AG20443 (cell line): ENCODE measurements at regions not wholly inside any gene's neighbourhood (a gene's known extent, or its start where the extent isn't known, plus 50 kb on each side); places are given as distances from the start of the nearest gene placed in this dataset.

Source experiments
- DNase-seq: peaks from one replicate; pipeline ENCODE4 v3.0.0; 2012; ENCODE audit warnings: low spot score, mixed read lengths

GRCh38 chr6:19325335-19325789, 511.8 kb upstream of the ID4 start:
- peak; percentile 26 for DNase-seq

GRCh38 chr6:19327241-19327640, 509.9 kb upstream of the ID4 start:
- DNase-seq, result peak; percentile 20

- peak; percentile 11 for DNase-seq
Measured at GRCh38 chr6:19327661-19328060, 509.5 kb upstream of the ID4 start.

- DNase-seq, result no peak
Measured at GRCh38 chr6:19329078-19329477, 508.1 kb upstream of the ID4 start.

GRCh38 chr6:19331089-19331488, 506.1 kb upstream of the ID4 start:
- DNase-seq, result no peak

GRCh38 chr6:19332806-19333460, 504.2 kb upstream of the ID4 start:
- DNase-seq, result no peak

- DNase-seq, result no peak
Measured at GRCh38 chr6:19333936-19334335, 503.2 kb upstream of the ID4 start.

- DNase-seq, result no peak
Measured at GRCh38 chr6:19336579-19336978, 500.6 kb upstream of the ID4 start.

GRCh38 chr6:19337101-19337500, 500.1 kb upstream of the ID4 start:
- no peak for DNase-seq

- no peak for DNase-seq
Measured at GRCh38 chr6:19342616-19343015, 494.6 kb upstream of the ID4 start.

- DNase-seq, result no peak
Measured at GRCh38 chr6:19349429-19349828, 487.7 kb upstream of the ID4 start.

GRCh38 chr6:19354181-19354580, 483.0 kb upstream of the ID4 start:
- DNase-seq, result no peak

- peak; percentile 48 for DNase-seq
Measured at GRCh38 chr6:19356692-19357091, 480.5 kb upstream of the ID4 start.

- DNase-seq, result no peak
Measured at GRCh38 chr6:19362396-19362795, 474.8 kb upstream of the ID4 start.

GRCh38 chr6:19368511-19368910, 468.7 kb upstream of the ID4 start:
- peak; percentile 67 for DNase-seq

GRCh38 chr6:19369785-19370184, 467.4 kb upstream of the ID4 start:
- DNase-seq, result no peak

GRCh38 chr6:19370831-19371230, 466.3 kb upstream of the ID4 start:
- no peak for DNase-seq

- no peak for DNase-seq
Measured at GRCh38 chr6:19375613-19376012, 461.6 kb upstream of the ID4 start.

- no peak for DNase-seq
Measured at GRCh38 chr6:19377722-19378121, 459.4 kb upstream of the ID4 start.

- DNase-seq, result peak; percentile 14
Measured at GRCh38 chr6:19380293-19380692, 456.9 kb upstream of the ID4 start.

- DNase-seq, result no peak
Measured at GRCh38 chr6:19382676-19383075, 454.5 kb upstream of the ID4 start.

- DNase-seq, result no peak
Measured at GRCh38 chr6:19391926-19392325, 445.2 kb upstream of the ID4 start.

- DNase-seq, result no peak
Measured at GRCh38 chr6:19394051-19394450, 443.1 kb upstream of the ID4 start.

GRCh38 chr6:19394687-19395086, 442.5 kb upstream of the ID4 start:
- no peak for DNase-seq
